ENCODE measurements at regions not wholly inside any gene's neighbourhood (a gene's known extent, or its start where the extent isn't known, plus 50 kb on each side); places are given as distances from the start of the nearest gene placed in this dataset.

DNA sequence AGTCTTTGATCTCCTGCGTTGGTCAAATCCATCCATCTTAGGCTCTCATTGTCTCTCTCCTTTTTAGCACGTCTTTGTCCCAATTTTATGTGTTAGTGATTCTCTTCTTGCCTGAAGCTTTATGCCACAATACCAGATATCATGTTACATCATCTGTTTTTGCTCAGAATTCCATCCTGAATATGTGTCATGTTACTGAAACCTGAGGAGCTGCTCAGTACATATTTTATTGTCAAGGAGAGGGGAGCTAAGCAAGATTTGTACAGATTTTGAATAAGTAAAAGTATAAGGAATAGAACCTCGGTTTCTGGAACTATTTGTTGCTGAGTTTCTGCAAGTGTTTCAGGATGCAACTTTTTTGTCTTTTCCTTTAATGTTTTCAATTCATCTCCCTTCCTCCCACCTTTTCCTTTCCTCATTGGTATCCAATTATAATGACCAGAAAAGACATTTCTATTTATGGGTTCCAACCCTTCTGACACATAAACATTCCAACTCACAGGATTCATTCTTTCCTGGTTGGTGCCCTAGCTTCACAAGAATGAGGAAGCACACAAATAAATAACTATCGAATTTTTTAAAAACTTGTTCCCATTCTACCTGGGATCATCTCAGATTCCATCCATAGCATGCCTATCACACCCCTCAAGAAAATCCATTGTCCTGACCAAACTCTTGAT is 291.8 kb downstream of the CRPPA start:
- Mint-ChIP-seq H3K36me3 (ENCODE audit: insufficient read depth in 2 of 2) (no peaks in the 10 kb centered on the region), H3K9me3 (peaks cover 2 to 7% of the 10 kb centered on the region in 2 donors), H3K4me1 (ENCODE audit: low read depth) (no peaks in the 10 kb centered on the region), H3K4me3 (no peak overlapping the region), H3K27me3 (ENCODE audit: low read depth) (no peaks in the 10 kb centered on the region), H3K27ac (no peak overlapping the region)
- ATAC-seq (replicated peaks in 1 of 2) (no peak), DNase-seq (no peak)

DNA sequence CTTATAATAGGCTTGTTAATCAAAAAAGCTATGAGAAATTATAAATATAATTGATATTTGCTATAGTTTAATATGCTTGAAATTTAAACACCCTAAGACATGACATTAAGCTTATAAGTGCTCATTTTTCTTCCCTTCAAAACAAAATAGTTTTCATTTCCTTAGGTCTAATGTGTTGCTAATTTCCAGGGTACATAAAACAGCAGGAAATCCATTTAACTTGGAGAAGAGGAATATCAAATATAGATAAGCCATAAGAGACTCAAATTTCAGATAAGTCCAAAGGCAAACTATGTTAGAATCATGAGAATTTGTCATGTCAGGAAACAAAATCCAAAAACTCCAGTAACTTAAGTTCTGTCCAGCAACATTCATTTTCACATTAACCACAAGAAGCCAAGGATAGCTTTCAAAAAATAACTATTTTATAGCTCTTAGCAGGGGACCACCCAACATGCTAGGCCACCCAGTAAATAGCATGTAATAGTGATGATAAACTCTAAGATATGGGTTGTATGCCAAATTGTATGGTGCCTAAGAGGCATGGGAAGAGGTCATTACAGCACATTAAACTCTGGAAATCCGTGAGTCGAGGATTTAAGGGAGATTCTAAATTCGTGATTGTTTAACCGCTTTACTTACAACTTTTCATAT is 298.1 kb downstream of the CRPPA start:
- Mint-ChIP-seq H3K4me3 (no peak overlapping the region), H3K27ac (no peak overlapping the region), H3K4me1 (ENCODE audit: low read depth) (no peaks in the 10 kb centered on the region), H3K36me3 (ENCODE audit: insufficient read depth in 2 of 2) (no peaks in the 10 kb centered on the region), H3K9me3 (peaks cover 0 to 2% of the 10 kb centered on the region in 2 donors), H3K27me3 (ENCODE audit: low read depth) (no peaks in the 10 kb centered on the region)
- ATAC-seq (replicated peaks in 1 of 2) (no peak), DNase-seq (no peak)

DNA sequence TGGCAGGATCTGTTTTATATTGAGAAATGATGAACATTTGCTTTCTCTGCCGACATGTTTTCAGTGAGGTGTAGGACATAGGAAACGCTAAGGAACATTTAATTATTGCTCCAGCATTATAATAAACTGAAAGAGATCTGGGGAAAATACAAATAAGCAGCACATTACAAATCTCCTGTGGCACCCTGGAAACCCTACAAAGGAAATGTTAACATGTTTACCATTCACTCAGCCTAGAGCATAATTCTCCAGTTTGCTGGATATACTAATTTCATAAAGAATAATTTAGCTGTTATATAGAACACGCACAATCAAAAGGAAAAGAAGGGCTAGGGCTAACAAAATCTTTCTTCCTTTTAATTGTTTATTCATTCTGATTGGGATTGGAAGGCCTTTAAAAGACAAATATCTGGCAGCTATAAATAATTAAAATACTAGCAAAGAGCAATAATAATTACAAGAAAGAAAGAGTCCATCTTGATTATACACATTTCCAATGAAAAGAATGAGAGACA is 299.4 kb downstream of the CRPPA start:
- H3K27me3 Mint-ChIP-seq (ENCODE audit: low read depth) = no peaks in the 10 kb centered on the region
- DNase-seq (no peak), ATAC-seq (replicated peaks in 1 of 2) (no peak)
- no peaks in the 10 kb centered on the region for H3K4me1 Mint-ChIP-seq (ENCODE audit: low read depth)
- H3K36me3 Mint-ChIP-seq (ENCODE audit: insufficient read depth in 2 of 2) = no peaks in the 10 kb centered on the region
- H3K27ac Mint-ChIP-seq = no peak overlapping the region
- no peak overlapping the region for H3K4me3 Mint-ChIP-seq
- peaks cover 2 to 3% of the 10 kb centered on the region in 2 donors for H3K9me3 Mint-ChIP-seq

DNA sequence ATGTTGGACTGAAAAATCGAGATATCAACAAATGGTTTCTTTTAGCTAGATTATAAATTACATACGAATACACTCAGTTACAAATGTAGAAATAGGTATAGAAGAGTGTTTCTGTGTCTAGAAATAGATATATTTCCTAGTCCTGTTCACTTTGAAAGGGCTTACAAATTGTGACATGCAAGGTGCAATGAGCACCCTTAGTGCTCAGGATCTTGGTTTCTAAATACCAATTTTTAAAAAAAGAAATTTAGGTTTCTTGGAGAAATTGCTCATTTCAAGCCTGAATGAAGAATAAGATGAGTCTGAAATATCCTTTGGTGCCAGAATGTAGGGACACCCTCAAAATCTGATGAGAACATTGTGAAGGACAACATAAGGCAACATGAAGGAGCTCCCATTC is 306.0 kb downstream of the CRPPA start:
- no peaks in the 10 kb centered on the region for H3K4me1 Mint-ChIP-seq (ENCODE audit: low read depth)
- H3K27ac Mint-ChIP-seq = no peak overlapping the region
- H3K9me3 Mint-ChIP-seq = peaks cover 1 to 3% of the 10 kb centered on the region in 2 donors
- peaks cover 0 to under 1% of the 10 kb centered on the region in 2 donors for H3K36me3 Mint-ChIP-seq (ENCODE audit: insufficient read depth in 2 of 2)
- no peak for ATAC-seq (replicated peaks in 1 of 2)
- no peak for DNase-seq
- H3K27me3 Mint-ChIP-seq (ENCODE audit: low read depth) = no peaks in the 10 kb centered on the region
- H3K4me3 Mint-ChIP-seq = no peak overlapping the region

DNA sequence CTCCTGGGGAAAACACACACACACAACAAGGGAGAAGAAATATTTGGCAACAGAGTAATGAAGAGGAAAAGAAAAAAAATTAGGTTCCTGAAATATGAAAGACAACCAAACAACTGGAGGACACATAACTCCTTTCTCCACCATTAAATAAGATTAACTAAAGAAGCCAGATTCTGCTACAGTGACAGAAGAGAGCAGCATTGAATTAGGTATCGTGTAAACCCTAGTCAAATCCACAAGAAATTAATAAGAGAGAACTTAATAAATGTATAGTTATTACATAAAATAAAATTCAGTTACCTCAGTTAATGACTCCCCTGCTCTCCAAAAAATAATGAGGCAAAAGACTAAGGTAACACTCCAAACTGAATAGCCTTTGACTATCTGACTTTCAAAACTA is 306.7 kb downstream of the CRPPA start:
- no peak overlapping the region for H3K4me3 Mint-ChIP-seq
- H3K4me1 Mint-ChIP-seq (ENCODE audit: low read depth) = no peaks in the 10 kb centered on the region
- no peak overlapping the region for H3K27ac Mint-ChIP-seq
- H3K36me3 Mint-ChIP-seq (ENCODE audit: insufficient read depth in 2 of 2) = peaks cover 0 to 2% of the 10 kb centered on the region in 2 donors
- H3K9me3 Mint-ChIP-seq = peaks cover 2 to 3% of the 10 kb centered on the region in 2 donors
- ATAC-seq (replicated peaks in 1 of 2) (no peak), DNase-seq (no peak)
- H3K27me3 Mint-ChIP-seq (ENCODE audit: low read depth) = no peaks in the 10 kb centered on the region

DNA sequence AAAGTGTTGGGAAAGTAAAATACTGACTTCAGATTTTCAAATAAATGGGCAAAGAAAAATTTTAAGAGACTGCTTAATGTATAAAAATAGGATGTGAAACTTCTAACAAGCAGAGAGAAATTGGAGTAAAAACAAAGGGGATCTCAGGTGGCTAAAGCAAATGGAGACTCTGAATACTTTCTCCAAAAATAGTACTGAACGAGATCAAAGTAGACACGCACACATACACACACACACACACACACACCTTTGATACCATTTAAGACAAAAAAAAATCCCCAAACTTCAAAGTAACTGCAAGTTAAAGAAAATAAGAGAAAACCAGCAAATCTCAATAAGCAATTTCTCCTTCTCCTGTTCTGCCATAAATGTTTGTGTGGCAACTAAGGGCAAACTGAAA is 307.3 kb downstream of the CRPPA start:
- H3K4me3 Mint-ChIP-seq = no peak overlapping the region
- H3K27me3 Mint-ChIP-seq (ENCODE audit: low read depth) = no peaks in the 10 kb centered on the region
- H3K9me3 Mint-ChIP-seq = peaks cover 2 to 3% of the 10 kb centered on the region in 2 donors
- peaks cover 0 to 2% of the 10 kb centered on the region in 2 donors for H3K36me3 Mint-ChIP-seq (ENCODE audit: insufficient read depth in 2 of 2)
- H3K4me1 Mint-ChIP-seq (ENCODE audit: low read depth) = no peaks in the 10 kb centered on the region
- ATAC-seq (replicated peaks in 1 of 2) = no peak
- H3K27ac Mint-ChIP-seq = no peak overlapping the region
- no peak for DNase-seq

DNA sequence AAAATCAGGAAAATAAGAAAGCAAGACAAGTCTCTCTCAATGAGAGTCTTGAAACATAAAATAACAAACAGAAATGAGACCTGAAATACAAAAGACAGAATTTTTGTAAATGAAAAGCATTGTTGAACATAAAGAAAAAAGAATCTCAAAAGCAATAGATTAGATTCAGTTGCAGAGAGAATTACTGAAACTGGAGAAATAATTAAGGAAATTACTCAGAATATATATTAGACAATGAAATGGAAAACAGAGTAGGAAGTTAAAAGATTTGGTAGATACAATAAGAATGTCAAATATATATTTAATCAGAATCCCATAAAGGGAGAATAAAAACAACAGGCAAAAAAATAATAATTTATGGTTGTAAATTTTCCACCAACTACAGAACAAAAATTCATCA is 308.3 kb downstream of the CRPPA start:
- Mint-ChIP-seq H3K36me3 (ENCODE audit: insufficient read depth in 2 of 2) (peaks cover 0 to 2% of the 10 kb centered on the region in 2 donors), H3K4me1 (ENCODE audit: low read depth) (no peaks in the 10 kb centered on the region), H3K27me3 (ENCODE audit: low read depth) (no peaks in the 10 kb centered on the region), H3K9me3 (peaks cover 2 to 6% of the 10 kb centered on the region in 2 donors), H3K27ac (no peak overlapping the region), H3K4me3 (no peak overlapping the region)
- DNase-seq (no peak), ATAC-seq (replicated peaks in 1 of 2) (no peak)

DNA sequence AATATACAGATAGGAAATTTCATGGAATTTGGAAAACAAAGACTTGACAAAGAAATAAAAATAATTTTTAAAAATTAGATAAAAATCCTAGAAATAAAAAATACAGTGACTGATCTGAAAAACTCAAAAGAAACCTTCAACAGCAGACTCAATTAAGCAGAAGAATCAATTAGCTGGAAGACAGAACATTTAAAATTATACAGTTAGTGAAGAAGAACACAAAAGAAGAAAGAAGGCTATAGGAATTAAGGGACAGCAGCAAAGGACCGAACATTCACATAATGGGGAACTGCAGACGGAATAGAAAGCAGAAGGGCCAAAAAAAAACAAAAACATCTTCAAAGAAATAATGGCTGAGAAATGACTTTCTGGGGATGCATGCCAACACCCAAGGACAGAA is 314.5 kb downstream of the CRPPA start:
- no peak for ATAC-seq (replicated peaks in 1 of 2)
- DNase-seq = no peak
- no peak overlapping the region for H3K27ac Mint-ChIP-seq
- peaks cover 14 to 15% of the 10 kb centered on the region in 2 donors for H3K9me3 Mint-ChIP-seq
- H3K4me1 Mint-ChIP-seq (ENCODE audit: low read depth) = no peaks in the 10 kb centered on the region
- peaks cover 8 to 10% of the 10 kb centered on the region in 2 donors for H3K36me3 Mint-ChIP-seq (ENCODE audit: insufficient read depth in 2 of 2)
- H3K27me3 Mint-ChIP-seq (ENCODE audit: low read depth) = no peaks in the 10 kb centered on the region
- no peak overlapping the region for H3K4me3 Mint-ChIP-seq

DNA sequence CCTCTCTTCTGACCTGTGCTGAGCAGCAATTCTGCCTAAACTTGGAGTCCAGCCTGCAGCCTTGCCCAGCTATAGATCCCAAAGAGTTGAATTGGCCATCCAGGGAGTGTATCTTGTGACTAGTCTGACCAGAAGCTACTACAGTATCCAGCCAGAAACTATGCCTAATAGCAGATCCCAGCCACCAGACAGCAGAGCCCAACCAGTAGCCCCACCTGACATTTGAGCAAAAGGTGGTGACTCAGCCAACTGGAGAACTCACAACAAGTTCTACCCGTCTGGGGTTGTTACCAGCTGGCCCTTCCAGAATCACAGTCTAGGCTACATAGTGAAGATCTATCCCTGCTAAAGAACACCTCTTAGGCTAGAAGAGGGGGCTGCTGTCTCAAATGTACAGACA is 315.0 kb downstream of the CRPPA start:
- peaks cover 14 to 15% of the 10 kb centered on the region in 2 donors for H3K9me3 Mint-ChIP-seq
- no peak overlapping the region for H3K4me3 Mint-ChIP-seq

DNA sequence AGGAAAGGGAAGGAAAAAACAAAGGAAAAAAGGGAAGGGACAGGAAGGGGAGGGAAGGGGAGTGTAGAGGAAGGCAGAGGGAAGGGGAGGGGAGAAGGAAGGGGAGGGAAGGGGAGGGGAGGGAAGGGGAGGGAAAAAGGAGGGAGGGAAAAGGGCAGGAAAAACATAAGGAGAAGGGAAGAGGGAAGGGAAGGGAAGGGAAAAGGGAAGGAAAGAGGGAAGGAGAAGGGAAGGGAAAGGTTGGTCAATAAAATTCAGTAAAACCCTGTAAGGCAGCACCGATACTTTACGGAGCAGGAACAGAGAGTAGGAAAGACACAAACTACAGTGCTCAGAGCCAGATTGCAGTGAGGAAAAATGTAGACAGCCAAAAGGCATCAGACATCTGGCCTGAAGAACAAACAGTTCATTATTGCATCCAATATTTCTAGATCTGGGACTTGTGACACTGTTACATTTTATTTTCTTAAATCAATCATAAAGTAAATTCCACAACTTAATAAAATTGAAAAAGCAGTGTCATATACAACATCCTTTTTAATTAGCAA is 322.0 kb downstream of the CRPPA start:
- no peaks in the 10 kb centered on the region for H3K4me1 Mint-ChIP-seq (ENCODE audit: low read depth)
- H3K4me3 Mint-ChIP-seq = no peak overlapping the region
- peaks cover 2 to 4% of the 10 kb centered on the region in 2 donors for H3K9me3 Mint-ChIP-seq
- ATAC-seq (replicated peaks in 1 of 2) (no peak), DNase-seq (no peak)
- no peaks in the 10 kb centered on the region for H3K27me3 Mint-ChIP-seq (ENCODE audit: low read depth)
- H3K36me3 Mint-ChIP-seq (ENCODE audit: insufficient read depth in 2 of 2) = peaks cover 0 to 6% of the 10 kb centered on the region in 2 donors
- no peak overlapping the region for H3K27ac Mint-ChIP-seq

More for the DNA sequence above, 315.0 kb downstream of the CRPPA start:
- ATAC-seq (replicated peaks in 1 of 2) (no peak), DNase-seq (no peak)
- H3K27ac Mint-ChIP-seq = no peak overlapping the region
- no peaks in the 10 kb centered on the region for H3K4me1 Mint-ChIP-seq (ENCODE audit: low read depth)
- no peaks in the 10 kb centered on the region for H3K27me3 Mint-ChIP-seq (ENCODE audit: low read depth)
- H3K36me3 Mint-ChIP-seq (ENCODE audit: insufficient read depth in 2 of 2) = peaks cover 8 to 10% of the 10 kb centered on the region in 2 donors

DNA sequence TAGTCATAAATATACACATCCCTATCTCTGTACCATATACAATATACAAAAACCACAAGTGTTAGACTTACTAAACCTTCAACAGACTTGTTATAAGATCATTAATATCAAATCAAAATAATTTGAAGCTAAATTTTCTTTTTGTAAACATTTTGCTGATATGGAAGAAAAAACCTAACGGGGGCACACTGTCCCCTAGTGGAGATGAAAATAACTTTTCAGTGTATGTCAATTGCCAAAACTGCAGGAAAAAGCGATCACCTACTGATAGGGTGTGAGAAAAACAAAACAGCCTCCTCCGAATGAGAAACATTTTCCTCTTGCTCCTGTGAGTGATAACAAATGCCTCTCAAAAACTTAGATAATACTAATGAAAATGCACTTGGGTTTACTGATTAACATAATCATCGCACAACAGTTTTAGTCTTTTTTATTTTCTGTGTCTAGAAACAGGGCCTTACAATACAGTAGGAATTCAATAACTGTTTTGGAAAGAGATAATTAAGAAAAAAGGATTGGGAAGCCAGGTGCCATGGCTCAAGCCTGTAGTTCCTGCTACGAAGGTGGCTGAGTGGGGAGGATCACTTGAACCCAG is 322.7 kb downstream of the CRPPA start:
- no peaks in the 10 kb centered on the region for H3K4me1 Mint-ChIP-seq (ENCODE audit: low read depth)
- H3K9me3 Mint-ChIP-seq = peaks cover 2% of the 10 kb centered on the region in 2 donors
- H3K27me3 Mint-ChIP-seq (ENCODE audit: low read depth) = no peaks in the 10 kb centered on the region
- no peak overlapping the region for H3K27ac Mint-ChIP-seq
- no peak for ATAC-seq (replicated peaks in 1 of 2)
- H3K4me3 Mint-ChIP-seq = no peak overlapping the region
- peaks cover 0 to 6% of the 10 kb centered on the region in 2 donors for H3K36me3 Mint-ChIP-seq (ENCODE audit: insufficient read depth in 2 of 2)
- no peak for DNase-seq

DNA sequence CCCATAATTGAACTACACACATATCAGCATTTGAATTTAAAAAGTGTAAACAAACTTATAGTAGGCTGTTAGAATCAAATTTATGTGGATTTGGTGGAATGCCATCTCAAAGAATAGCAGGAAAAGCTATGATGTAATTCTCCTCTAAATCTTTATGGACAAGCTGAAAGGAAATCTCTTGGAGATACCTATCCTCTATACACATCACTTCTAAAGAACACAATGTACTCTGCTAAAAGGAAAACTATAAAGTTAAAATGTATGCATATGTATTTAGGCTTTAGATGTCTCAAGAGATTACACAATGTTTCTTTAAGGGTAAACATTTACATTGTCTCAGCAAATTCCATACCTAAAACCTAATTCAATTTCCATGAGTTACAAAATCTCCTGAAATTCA is 323.3 kb downstream of the CRPPA start:
- DNase-seq (no peak), ATAC-seq (replicated peaks in 1 of 2) (no peak)
- Mint-ChIP-seq H3K36me3 (ENCODE audit: insufficient read depth in 2 of 2) (peaks cover 0 to 6% of the 10 kb centered on the region in 2 donors), H3K9me3 (peaks cover 2% of the 10 kb centered on the region in 2 donors), H3K4me3 (no peak overlapping the region), H3K27ac (no peak overlapping the region), H3K4me1 (ENCODE audit: low read depth) (no peaks in the 10 kb centered on the region), H3K27me3 (ENCODE audit: low read depth) (no peaks in the 10 kb centered on the region)
